WTC11 (cell line): ENCODE measurements at regions not wholly inside any gene's neighbourhood (a gene's known extent, or its start where the extent isn't known, plus 50 kb on each side); places are given as distances from the start of the nearest gene placed in this dataset.

Experiments used
- ELF4 ChIP-seq: sonication (generic); formaldehyde crosslinking; IDR thresholded peaks from 2 replicates; pipeline ENCODE4 v1.8.1; 2022; ENCODE audit warnings: low read depth, mild to moderate bottlenecking, moderate library complexity, missing genetic modification reagents
- GABPB1 ChIP-seq: sonication (generic); formaldehyde crosslinking; IDR thresholded peaks from 2 replicates; pipeline ENCODE4 v1.8.1; 2023; ENCODE audit warnings: mild to moderate bottlenecking, missing genetic modification reagents
- NR1H2 ChIP-seq: sonication (generic); formaldehyde crosslinking; IDR thresholded peaks from 2 replicates; pipeline ENCODE4 v1.9.0; 2021; ENCODE audit warnings: mild to moderate bottlenecking, moderate library complexity, missing genetic modification reagents
- SP1 ChIP-seq: sonication (generic); formaldehyde crosslinking; conservative IDR thresholded peaks from 2 replicates; pipeline ENCODE4 v1.8.1; 2022; ENCODE audit warnings: missing genetic modification reagents
- TF ChIP-seq, protein P1 (sequence below): sonication (generic); formaldehyde crosslinking; IDR thresholded peaks from 2 replicates; pipeline ENCODE4 v1.8.0; 2022; ENCODE audit warnings: missing genetic modification reagents
- TF ChIP-seq, protein P2 (sequence below): fragments of 200-600 bp; IDR thresholded peaks from 2 replicates; pipeline ENCODE4 v1.8.0; 2022; ENCODE audit warnings: antibody characterized with exemption

DNA sequence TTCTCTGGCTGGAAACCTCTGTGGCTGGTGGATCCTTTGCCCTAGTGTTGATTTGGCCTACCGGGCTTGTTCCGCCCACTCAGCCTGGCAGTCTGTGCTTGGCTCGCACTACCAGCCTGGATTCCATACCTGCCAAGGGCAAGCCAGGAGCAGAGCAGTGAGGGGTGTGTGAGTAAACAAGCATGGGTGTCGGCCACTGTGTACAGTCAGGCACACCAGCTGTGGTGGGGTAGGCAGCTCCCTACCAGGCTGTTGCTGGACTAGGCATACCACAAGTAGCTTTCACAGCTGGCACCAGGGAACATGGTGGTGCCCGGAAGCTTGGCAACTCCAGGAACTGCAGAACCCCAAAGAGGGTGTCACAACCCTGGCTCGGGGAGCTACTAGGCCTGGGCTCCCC, 942.9 kb upstream of the LRRN3 start:
- TF ChIP-seq SP1 (CRISPR knock-in tag) (no peak), ELF4 (CRISPR knock-in tag) (no peak), NR1H2 (CRISPR knock-in tag) (no peak), GABPB1 (CRISPR knock-in tag) (no peak)
- TF ChIP-seq, protein P1, sequence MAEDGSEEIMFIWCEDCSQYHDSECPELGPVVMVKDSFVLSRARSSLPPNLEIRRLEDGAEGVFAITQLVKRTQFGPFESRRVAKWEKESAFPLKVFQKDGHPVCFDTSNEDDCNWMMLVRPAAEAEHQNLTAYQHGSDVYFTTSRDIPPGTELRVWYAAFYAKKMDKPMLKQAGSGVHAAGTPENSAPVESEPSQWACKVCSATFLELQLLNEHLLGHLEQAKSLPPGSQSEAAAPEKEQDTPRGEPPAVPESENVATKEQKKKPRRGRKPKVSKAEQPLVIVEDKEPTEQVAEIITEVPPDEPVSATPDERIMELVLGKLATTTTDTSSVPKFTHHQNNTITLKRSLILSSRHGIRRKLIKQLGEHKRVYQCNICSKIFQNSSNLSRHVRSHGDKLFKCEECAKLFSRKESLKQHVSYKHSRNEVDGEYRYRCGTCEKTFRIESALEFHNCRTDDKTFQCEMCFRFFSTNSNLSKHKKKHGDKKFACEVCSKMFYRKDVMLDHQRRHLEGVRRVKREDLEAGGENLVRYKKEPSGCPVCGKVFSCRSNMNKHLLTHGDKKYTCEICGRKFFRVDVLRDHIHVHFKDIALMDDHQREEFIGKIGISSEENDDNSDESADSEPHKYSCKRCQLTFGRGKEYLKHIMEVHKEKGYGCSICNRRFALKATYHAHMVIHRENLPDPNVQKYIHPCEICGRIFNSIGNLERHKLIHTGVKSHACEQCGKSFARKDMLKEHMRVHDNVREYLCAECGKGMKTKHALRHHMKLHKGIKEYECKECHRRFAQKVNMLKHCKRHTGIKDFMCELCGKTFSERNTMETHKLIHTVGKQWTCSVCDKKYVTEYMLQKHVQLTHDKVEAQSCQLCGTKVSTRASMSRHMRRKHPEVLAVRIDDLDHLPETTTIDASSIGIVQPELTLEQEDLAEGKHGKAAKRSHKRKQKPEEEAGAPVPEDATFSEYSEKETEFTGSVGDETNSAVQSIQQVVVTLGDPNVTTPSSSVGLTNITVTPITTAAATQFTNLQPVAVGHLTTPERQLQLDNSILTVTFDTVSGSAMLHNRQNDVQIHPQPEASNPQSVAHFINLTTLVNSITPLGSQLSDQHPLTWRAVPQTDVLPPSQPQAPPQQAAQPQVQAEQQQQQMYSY (CRISPR knock-in tag): no peak
- TF ChIP-seq, protein P2, sequence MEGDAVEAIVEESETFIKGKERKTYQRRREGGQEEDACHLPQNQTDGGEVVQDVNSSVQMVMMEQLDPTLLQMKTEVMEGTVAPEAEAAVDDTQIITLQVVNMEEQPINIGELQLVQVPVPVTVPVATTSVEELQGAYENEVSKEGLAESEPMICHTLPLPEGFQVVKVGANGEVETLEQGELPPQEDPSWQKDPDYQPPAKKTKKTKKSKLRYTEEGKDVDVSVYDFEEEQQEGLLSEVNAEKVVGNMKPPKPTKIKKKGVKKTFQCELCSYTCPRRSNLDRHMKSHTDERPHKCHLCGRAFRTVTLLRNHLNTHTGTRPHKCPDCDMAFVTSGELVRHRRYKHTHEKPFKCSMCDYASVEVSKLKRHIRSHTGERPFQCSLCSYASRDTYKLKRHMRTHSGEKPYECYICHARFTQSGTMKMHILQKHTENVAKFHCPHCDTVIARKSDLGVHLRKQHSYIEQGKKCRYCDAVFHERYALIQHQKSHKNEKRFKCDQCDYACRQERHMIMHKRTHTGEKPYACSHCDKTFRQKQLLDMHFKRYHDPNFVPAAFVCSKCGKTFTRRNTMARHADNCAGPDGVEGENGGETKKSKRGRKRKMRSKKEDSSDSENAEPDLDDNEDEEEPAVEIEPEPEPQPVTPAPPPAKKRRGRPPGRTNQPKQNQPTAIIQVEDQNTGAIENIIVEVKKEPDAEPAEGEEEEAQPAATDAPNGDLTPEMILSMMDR: no peak
